Activated CD8-positive, alpha-beta T cell treated with anti-CD3 and anti-CD28 coated beads, Interleukin-2, amount 10 ng/mL, durations not matched to agents 7 days and 5 days (primary cell): ENCODE measurements at regions not wholly inside any gene's neighbourhood (a gene's known extent, or its start where the extent isn't known, plus 50 kb on each side); places are given as distances from the start of the nearest gene placed in this dataset.

Experiments
- ATAC-seq: fragments of 150-1000 bp; cut with Tn5 transposase; one replicate; pipeline ENCODE4 v1.10.0; 2021; ENCODE audit warnings: moderate library complexity
- CTCF ChIA-PET: fragments of 350-600 bp; sonication (Branson Sonifier 250); formaldehyde crosslinking; loops from one replicate; lab custom pipeline; 2021; ENCODE audit warnings: antibody characterized with exemption; lab: Charles Lee
- POLR2A ChIA-PET: fragments of 350-600 bp; sonication (Branson Sonifier 250); formaldehyde crosslinking; loops from one replicate; lab custom pipeline; 2021; ENCODE audit warnings: antibody characterized with exemption; lab: Charles Lee
- DNase-seq: peaks from one replicate; pipeline ENCODE4 v3.0.0-alpha.2; 2020
- H3K27ac Mint-ChIP-seq: one replicate; pipeline ENCODE4 v1.8.0; 2021; ENCODE audit warnings: mild to moderate bottlenecking, mixed read lengths
- H3K27me3 Mint-ChIP-seq: one replicate; pipeline ENCODE4 v1.8.0; 2021; ENCODE audit warnings: low read depth, mixed read lengths
- H3K36me3 Mint-ChIP-seq: one replicate; pipeline ENCODE4 v1.8.0; 2021; ENCODE audit warnings: low read depth, mixed read lengths
- H3K4me1 Mint-ChIP-seq: one replicate; pipeline ENCODE4 v1.8.0; 2021; ENCODE audit warnings: low read depth, mixed read lengths
- H3K4me3 Mint-ChIP-seq: one replicate; pipeline ENCODE4 v1.8.0; 2021; ENCODE audit warnings: mild to moderate bottlenecking, mixed read lengths
- H3K9me3 Mint-ChIP-seq: one replicate; pipeline ENCODE4 v1.8.0; 2022; ENCODE audit warnings: mixed read lengths; ENCODE audit not compliant: insufficient read depth

- no peaks in the 10 kb centered on the region for H3K4me1 Mint-ChIP-seq
- no peaks in the 10 kb centered on the region for H3K36me3 Mint-ChIP-seq
- H3K27me3 Mint-ChIP-seq = peaks cover 2% of the 10 kb centered on the region
- no peak for DNase-seq
- ATAC-seq = no peak
- H3K27ac Mint-ChIP-seq = no peak overlapping the region
- ChIA-PET POLR2A (no interaction called here), CTCF (no interaction called here)
- H3K9me3 Mint-ChIP-seq = no peaks in the 10 kb centered on the region
- H3K4me3 Mint-ChIP-seq = no peak overlapping the region
These were observed 91.0 kb upstream of the SLC4A10 start for GRCh38 chr2:161533218-161533617.

DNA sequence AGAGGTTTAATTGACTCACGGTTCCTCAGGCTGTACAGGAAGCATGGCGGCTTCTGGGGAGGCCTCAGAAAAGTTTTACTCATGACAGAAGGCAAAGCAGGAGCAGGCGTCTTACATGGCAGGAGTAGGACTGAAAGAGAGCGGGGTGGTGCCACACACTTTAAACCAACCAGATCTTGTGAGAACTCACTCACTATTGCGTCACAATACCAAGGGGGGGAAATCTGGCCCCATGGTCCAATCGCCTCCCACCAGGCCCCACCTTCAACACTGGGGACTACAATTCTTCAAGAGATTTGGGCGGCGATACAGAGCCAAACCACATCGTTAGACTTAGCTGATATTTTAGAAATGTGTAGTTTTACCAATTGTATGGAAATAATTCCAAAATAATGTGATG lies 77.6 kb upstream of the SLC4A10 start:
- ChIA-PET POLR2A (no interaction called here), CTCF (no interaction called here)
- ATAC-seq = no peak
- Mint-ChIP-seq H3K4me1 (no peaks in the 10 kb centered on the region), H3K27me3 (peaks cover 2% of the 10 kb centered on the region), H3K4me3 (no peak overlapping the region), H3K27ac (no peak overlapping the region), H3K9me3 (no peaks in the 10 kb centered on the region), H3K36me3 (no peaks in the 10 kb centered on the region)
- no peak for DNase-seq

DNA sequence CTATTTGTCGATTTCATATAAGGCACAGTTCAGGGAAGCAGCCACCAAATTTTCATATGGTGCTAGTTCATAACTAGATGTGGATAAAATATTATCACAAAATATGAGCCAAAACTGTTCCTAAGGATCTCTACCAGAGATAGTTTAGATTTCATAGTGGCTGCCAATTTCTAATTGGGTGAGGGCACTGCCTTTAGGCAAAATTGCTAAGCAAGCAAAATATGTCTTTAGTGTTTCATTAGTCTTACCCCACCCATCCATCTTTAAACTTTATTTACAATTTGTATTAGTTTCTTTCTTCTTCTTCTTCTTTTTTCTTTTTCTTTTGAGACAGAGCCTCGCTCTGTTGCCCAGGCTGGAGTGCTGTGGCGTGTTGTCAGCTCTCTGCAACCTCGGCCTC lies 77.1 kb upstream of the SLC4A10 start:
- CTCF ChIA-PET = no interaction called here
- Mint-ChIP-seq H3K27me3 (peaks cover 2% of the 10 kb centered on the region), H3K4me3 (no peak overlapping the region), H3K36me3 (no peaks in the 10 kb centered on the region), H3K9me3 (no peaks in the 10 kb centered on the region), H3K4me1 (no peaks in the 10 kb centered on the region), H3K27ac (no peak overlapping the region)
- ATAC-seq = no peak
- no peak for DNase-seq
- POLR2A ChIA-PET = no interaction called here

DNA sequence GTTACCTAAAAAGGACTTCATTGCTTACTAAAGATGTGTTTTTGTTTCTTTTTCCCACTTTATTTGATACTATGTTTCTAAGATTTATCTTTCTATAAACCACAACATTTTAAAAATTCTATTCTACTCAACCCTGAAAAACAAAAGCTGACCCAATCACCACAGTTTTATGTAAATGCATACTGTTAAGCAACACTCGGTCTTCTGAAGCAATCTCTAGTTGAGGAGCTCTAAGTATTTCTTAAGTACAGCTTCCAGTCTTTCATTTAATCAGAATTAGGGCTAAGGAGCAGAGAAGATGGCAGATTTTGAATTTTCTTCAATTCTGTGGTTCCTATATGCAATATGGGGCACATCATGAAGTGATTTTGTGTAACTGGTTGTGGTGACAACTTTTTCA lies 72.2 kb upstream of the SLC4A10 start:
- H3K27me3 Mint-ChIP-seq = peaks cover 23% of the 10 kb centered on the region
- H3K9me3 Mint-ChIP-seq = no peaks in the 10 kb centered on the region
- ChIA-PET CTCF (no interaction called here), POLR2A (no interaction called here)
- no peak overlapping the region for H3K4me3 Mint-ChIP-seq
- DNase-seq (no peak), ATAC-seq (no peak)
- H3K36me3 Mint-ChIP-seq = no peaks in the 10 kb centered on the region
- H3K4me1 Mint-ChIP-seq = no peaks in the 10 kb centered on the region
- no peak overlapping the region for H3K27ac Mint-ChIP-seq

GRCh38 chr2:161555826-161556225 lies 68.4 kb upstream of the SLC4A10 start:
- ChIA-PET POLR2A (no interaction called here), CTCF (no interaction called here)
- no peaks in the 10 kb centered on the region for H3K4me1 Mint-ChIP-seq
- ATAC-seq = no peak
- peaks cover 34% of the 10 kb centered on the region for H3K27me3 Mint-ChIP-seq
- no peak overlapping the region for H3K27ac Mint-ChIP-seq
- DNase-seq = no peak
- no peaks in the 10 kb centered on the region for H3K36me3 Mint-ChIP-seq
- H3K9me3 Mint-ChIP-seq = no peaks in the 10 kb centered on the region
- H3K4me3 Mint-ChIP-seq = no peak overlapping the region

- ChIA-PET CTCF (no interaction called here), POLR2A (no interaction called here)
- Mint-ChIP-seq H3K36me3 (no peaks in the 10 kb centered on the region), H3K27ac (no peak overlapping the region), H3K4me3 (no peak overlapping the region), H3K9me3 (no peaks in the 10 kb centered on the region), H3K4me1 (no peaks in the 10 kb centered on the region), H3K27me3 (peaks cover 36% of the 10 kb centered on the region)
- ATAC-seq = no peak
- DNase-seq = no peak
These were observed 67.8 kb upstream of the SLC4A10 start for GRCh38 chr2:161556440-161556839.

- Mint-ChIP-seq H3K9me3 (no peaks in the 10 kb centered on the region), H3K4me3 (no peak overlapping the region), H3K36me3 (no peaks in the 10 kb centered on the region), H3K4me1 (no peaks in the 10 kb centered on the region), H3K27ac (no peak overlapping the region), H3K27me3 (peaks cover 34% of the 10 kb centered on the region)
- ChIA-PET CTCF (interaction anchor here (0.8 kb wide), 1 partner anchor 19 kb away, joined by 3 read pairs; no protein-coding TSS in a partner anchor), POLR2A (no interaction called here)
- DNase-seq = no peak
- ATAC-seq = no peak
These were observed 66.7 kb upstream of the SLC4A10 start for GRCh38 chr2:161557538-161557937.

GRCh38 chr2:161564906-161565305 lies 59.3 kb upstream of the SLC4A10 start:
- Mint-ChIP-seq H3K27ac (no peak overlapping the region), H3K36me3 (peaks cover 2% of the 10 kb centered on the region), H3K9me3 (peaks cover 19% of the 10 kb centered on the region), H3K4me3 (no peak overlapping the region), H3K4me1 (no peaks in the 10 kb centered on the region), H3K27me3 (peaks cover 24% of the 10 kb centered on the region)
- ChIA-PET POLR2A (no interaction called here), CTCF (interaction anchor here (1.1 kb wide), 1 partner anchor 10 kb away, joined by 3 read pairs; no protein-coding TSS in a partner anchor)
- ATAC-seq (no peak), DNase-seq (no peak)

DNA sequence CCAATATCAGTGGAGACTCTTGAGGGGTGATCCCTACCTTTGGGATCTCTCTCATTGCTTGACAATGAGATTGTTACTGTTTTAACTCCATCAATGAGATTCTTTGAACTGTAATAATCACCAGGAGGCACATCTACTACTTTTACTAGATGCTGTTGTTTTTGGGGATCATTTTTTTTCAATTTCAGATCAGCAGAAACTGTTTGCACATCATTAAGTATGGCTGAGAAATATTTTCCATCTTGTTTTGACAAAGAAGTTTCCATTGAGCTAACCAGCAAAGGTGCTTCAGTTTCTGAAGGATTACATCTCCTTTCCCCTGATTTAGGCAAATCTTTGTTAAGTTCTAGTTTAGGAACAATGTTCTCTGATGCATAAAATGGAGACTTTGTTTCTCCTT lies 54.8 kb upstream of the SLC4A10 start:
- H3K27ac Mint-ChIP-seq = no peak overlapping the region
- POLR2A ChIA-PET = no interaction called here
- no peak overlapping the region for H3K4me3 Mint-ChIP-seq
- no peak for ATAC-seq
- peaks cover 2% of the 10 kb centered on the region for H3K36me3 Mint-ChIP-seq
- CTCF ChIA-PET = interaction anchor here (0.9 to 1.2 kb wide), 3 partner anchors 17 to 584 kb away, joined by 3 to 4 read pairs (median 3); no protein-coding TSS in a partner anchor
- peaks cover 22% of the 10 kb centered on the region for H3K27me3 Mint-ChIP-seq
- no peak for DNase-seq
- peaks cover 7% of the 10 kb centered on the region for H3K9me3 Mint-ChIP-seq
- H3K4me1 Mint-ChIP-seq = peaks cover 13% of the 10 kb centered on the region

- Mint-ChIP-seq H3K27ac (peak overlapping the region; percentile 10), H3K27me3 (peaks cover 22% of the 10 kb centered on the region)
These were observed 53.7 kb upstream of the SLC4A10 start for GRCh38 chr2:161570424-161571050.

GRCh38 chr2:161571051-161571429 lies 53.2 kb upstream of the SLC4A10 start:
- peak overlapping the region; percentile 10 for H3K27ac Mint-ChIP-seq
- DNase-seq = no peak
- peaks cover 13% of the 10 kb centered on the region for H3K4me1 Mint-ChIP-seq
- H3K9me3 Mint-ChIP-seq = no peaks in the 10 kb centered on the region
- ChIA-PET CTCF (interaction anchor here (1.1 to 1.9 kb wide), 3 partner anchors 9 to 563 kb away, joined by 3 to 7 read pairs (median 4); no protein-coding TSS in a partner anchor), POLR2A (no interaction called here)
- peak; percentile 51 for ATAC-seq
- no peak overlapping the region for H3K4me3 Mint-ChIP-seq
- peaks cover 22% of the 10 kb centered on the region for H3K27me3 Mint-ChIP-seq
- no peaks in the 10 kb centered on the region for H3K36me3 Mint-ChIP-seq

More at GRCh38 chr2:161570424-161571050, 53.7 kb upstream of the SLC4A10 start:
- ChIA-PET POLR2A (interaction anchor here (0.9 kb wide), 1 partner anchor 40 kb away, joined by 3 read pairs; no protein-coding TSS in a partner anchor), CTCF (interaction anchor here (1.1 to 1.9 kb wide), 4 partner anchors 10 to 563 kb away, joined by 3 to 7 read pairs (median 4); no protein-coding TSS in a partner anchor)
- peak; percentile 23 for ATAC-seq
- Mint-ChIP-seq H3K9me3 (peaks cover under 1% of the 10 kb centered on the region), H3K4me3 (no peak overlapping the region), H3K36me3 (peaks cover 2% of the 10 kb centered on the region), H3K4me1 (peaks cover 13% of the 10 kb centered on the region)
- no peak for DNase-seq
